Left kidney (tissue), 1 donor: ENCODE measurements at regions not wholly inside any gene's neighbourhood (a gene's known extent, or its start where the extent isn't known, plus 50 kb on each side); places are given as distances from the start of the nearest gene placed in this dataset.

Experiments used
- DNase-seq: peaks from one replicate; pipeline ENCODE4 v3.0.0-alpha.2; 2013

DNA sequence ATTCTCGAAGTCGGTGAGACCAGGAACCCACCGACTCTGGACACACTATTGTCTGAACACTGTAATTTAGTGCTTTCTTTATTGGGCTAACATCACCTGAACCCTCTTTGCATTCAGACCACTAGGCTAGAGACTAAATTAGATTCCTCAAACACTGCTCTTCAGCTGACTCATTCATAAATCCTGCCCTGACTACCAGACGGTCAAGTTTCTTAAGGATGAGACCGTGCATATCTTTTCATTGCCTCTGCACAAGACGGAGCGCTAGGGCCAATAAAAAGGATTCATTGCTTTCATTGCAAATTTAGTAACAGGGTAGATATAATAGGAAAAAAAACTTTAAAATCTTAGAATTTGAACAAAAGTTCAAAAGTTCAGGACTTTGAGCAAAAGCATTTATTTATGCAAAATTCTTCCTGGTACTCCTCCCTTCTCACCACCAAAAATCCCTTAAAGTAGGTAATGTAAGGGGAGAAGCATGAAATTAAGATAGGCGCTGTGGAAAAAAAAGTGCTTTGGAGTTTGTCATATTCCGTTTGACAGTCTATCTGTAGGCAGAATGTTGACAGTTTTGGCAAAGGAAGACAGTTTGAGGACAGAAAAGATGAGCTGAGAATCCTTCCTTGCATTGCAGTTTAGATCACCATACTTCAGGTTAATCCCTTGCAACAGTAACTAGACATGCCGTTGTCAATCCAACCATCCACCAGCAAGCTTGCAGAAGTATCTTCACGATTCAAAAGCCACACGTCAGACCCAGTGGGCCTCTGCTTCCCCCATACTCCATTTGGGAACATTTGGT lies 328.6 kb upstream of the JARID2 start:
- DNase-seq = no peak

DNA sequence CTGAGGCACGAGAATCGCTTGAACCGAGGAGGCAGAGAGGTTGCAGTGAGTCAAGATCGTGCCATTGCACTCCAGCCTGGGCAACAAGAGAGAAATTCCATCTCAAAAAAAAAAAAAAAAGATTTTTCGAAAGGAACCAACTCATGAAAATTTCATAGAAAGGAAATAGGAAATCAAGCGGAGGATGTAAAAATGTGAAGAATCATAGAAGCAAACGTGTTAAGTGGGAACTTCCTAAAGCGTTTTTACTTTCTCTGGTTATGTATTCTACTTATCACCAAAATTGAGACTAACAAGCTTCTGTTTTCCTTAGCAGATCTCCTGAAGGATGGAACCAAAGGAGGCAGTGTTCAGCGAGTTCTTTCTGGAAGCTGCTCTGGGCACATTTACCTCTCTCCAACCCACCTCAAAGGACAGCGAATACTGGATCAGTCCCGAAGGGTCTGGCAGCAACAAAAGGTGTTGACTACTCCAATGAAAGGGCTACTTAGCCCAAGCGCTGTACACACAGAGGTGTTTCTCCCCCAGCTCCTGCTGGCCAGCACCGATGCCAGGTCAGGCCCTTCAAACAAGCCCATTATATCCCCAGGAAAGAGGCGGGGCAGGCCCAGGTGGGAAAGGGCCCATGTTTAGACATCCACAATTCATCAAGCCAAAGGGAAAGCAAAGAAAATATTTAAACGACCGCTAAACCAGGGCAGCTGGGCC lies 327.5 kb upstream of the JARID2 start:
- no peak for DNase-seq

DNA sequence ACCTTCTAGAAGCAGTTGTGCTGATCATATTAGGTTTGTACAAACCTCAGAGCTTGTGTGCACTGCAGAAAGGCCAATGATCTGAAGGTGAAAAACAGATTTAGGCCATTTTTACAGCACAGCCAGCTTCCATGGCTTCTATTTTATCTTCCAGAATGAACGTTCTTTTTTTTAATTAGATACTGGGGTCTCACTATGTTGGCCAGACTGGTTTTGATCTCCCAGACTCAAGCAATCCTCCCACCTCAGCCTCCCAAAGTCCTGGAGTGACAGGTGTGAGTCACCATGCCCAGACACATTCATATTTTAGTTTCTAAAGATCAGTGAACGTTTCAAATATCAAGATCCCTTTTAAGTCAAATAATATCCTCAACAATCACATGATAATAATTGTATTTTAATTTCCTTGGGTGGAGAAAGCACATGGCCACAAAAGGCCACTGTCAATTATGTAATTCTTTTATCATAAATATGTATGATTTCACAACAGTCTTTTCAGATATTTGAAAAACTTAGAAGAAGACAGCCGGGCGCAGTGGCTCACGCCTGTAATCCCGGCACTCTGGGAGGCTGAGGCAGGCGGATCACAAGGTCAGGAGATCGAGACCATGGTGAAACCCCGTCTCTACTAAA lies 326.7 kb upstream of the JARID2 start:
- DNase-seq = no peak

DNA sequence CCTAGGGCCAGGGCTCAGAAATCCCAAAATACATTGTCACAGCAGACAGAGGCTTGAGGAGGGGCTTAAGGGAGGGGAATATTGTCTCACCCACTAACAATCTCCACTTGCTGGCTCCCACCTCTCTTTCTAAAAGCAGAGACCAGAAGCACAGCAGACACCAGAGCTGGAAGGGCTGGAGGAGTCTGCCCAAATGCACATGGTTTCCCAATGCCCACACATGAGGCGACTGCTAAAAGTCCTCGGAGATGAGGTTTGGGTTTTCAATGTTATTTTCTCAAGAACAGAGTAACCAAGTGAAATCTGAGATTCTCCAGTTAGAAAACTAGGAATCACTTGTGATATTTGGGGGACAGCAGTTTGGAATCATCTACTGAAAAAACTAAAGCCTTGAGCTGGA lies 325.6 kb upstream of the JARID2 start:
- DNase-seq = no peak

DNA sequence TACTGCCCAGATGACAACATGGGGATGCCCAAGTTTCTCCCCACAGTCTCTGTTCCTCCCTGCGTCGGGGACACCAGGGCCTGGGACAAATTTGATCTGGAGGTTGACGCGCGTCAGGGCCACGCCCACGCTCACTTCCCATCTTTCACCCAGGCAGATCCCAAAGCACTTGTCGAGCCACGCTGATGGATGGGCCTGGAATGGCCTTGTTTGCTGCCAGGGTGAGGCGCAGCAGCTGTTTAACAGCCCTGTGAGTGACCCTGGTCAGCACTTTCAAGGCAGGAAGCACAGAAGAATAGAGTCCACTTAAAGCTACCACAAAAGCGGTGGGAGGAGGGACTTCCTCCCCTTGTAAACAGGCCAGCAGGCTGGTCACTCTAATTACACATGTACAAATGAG lies 324.7 kb upstream of the JARID2 start:
- DNase-seq = peak; percentile 74

DNA sequence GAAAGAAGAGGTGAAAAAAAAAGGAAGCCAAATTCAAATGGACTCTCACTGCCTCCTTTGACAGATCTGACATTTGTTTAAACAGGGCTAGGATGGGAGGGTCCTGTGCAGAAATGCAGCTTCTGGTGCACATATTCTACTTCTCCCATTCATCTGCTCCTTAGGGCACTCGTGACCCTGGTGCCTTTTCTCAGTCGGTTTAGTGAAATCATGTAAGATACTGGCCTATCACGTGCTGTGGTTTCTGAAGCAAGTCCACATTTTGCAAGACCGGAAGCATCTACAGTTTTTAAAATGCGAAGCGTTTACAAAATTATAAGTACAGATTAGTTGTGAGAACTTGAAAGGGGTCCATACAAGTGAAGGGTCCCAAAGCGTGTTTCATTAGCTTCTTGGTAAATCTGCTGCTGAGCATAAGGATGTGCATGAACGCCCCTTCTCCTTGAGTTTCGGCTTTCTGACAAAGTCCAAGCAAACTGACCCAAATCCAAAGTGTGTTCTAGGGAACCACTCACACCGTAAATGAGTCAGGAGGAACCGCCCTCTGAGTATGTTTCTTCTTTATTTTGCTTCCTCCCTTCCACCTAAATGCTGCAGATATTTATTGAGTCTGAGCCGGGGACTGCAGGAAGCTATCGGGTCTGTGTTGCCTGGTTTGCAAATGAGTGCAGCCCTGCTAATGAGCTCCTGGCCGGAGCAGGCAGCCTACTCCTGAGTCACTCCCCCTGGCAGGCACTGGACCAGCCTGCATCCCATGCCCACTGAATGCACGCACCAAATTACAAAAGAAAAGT lies 323.8 kb upstream of the JARID2 start:
- no peak for DNase-seq

DNA sequence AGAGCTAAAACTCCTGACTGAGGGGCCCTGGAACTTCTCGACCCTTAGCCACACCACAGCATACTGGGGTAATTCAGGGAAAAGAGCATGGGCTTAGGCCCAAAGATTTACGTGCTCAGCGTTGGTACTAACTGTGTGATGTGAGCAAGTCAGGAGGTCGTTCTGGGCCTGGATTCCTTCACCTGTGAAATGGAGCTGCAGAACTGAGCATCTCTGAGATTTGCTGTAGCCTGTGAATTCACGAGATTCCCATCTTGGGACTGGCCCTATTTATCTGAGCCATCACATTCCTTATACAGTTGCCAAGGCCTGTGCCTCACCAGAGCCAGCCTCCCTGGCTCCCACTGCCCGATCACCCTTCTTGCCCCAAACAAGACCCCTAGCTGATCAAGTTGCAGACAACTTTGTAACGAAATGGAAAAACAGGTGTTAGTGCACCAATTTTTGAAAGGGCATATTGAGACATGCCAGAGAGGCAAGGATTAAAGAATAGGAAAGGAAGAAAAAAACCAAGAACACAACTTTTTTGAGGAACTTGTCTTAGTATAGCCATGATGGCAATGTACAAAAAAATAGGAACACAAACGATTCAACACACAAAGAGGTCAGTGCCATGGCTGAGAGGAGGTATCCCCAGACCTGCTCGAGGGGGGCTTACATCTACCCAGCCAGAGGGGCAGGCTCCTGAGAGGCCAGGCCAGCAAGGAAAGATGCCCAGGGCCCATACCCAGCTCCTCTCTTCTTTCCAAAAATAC lies 323.0 kb upstream of the JARID2 start:
- DNase-seq = no peak

DNA sequence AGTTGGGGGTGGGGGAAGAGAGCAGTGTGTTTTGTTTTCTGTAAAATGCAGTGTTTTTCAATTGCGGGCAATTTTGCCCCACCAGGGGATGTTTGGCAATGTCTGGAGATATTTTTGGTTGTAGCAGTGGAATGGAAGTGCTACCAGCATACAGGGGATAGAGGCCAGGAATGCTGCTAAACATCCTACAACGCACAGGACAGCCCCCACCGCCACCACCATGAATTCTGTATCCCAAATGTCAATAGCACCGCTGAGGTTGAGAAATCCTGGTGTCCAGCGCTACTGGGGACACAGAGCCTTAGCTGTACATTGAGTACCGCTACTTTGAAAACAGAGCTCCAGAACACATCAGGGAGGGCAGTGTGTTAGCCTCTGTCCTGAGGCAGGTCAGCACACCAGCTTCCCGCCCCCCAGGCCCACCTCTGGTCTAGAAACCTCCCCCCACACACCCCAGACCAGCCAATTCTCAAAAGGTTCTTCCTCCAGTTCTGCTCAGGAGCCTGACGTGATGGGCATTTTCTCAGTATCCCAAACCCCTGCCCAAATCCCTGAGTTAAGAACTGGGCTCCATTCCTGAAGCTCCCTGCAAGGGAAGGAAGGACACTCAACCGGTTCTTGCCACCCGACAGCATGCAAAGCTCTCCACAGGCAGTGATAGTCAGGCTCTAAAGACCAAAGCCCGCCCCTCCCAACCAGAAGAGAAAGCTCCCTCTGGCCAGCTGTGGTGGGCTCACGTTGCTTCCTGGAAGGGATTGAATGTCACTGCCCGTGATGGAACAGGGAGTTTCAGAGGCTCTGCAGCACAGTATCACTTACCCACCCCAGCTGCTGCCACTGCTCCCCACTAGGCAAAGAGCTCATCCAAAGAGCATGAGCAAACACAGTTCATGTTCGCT lies 321.5 kb upstream of the JARID2 start:
- DNase-seq = peak; percentile 79

DNA sequence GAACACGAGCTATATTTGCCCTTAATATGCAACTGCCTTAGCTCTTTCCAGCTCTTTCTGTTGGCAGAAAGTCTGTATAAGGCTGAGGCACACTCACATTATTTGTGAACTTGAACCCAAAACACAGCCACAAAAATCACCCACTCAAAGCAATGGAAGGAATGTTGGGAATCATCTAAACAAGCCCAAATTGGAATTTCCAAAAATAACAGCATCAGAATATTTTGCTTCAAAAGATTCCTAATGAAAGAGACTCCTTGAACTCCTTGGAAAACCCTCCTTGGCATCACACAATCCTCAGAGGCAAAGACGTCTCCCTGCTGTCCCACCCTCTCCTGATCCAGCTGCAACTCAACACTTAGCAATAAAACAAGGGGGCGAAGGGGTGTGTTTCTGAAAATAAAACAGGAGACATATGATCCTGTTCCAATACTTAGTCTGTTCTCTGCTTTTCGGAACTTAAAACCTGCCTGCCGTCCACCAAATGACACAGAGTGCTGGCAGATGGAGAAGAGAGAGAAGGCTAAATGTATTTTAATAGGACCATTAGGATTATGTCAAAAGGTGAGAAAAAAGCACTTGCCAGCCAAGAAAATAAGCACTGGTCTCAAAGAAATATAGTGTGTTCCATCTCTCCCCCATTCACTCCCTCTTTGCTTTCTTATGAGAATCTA lies 320.7 kb upstream of the JARID2 start:
- no peak for DNase-seq

DNA sequence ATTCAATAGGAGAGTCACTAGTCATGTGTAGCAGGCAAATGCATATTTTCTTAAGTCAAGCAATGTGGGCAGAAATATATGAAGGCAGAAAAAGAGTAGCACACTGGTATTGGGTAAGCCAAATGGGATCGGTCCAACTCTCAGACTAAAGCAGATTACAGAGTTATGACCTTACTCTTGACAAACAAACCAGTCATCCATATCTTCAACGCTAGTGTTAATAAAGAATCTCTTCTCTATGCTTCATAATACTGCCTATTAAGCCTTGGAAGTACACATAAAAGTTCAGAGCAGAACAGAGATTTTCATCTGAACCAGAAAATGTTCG lies 320.2 kb upstream of the JARID2 start:
- DNase-seq = no peak

DNA sequence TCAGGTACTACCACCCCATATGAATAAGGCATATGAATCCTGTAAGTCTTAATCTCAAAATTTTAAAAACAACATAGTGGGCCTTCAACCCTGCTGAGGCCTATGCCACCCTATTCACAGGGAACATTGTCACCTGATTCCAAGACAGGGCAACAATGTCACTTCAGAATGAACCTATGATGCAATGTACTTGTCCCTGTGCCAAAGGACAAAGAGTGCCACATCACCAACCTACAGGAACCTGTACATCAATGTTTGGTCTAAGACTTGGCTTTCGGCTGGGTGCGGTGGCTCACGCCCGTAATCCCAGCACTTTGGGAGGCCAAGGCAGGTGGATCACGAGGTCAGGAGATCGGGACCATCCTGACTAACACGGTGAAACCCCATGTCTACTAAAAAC lies 318.5 kb upstream of the JARID2 start:
- DNase-seq = no peak

DNA sequence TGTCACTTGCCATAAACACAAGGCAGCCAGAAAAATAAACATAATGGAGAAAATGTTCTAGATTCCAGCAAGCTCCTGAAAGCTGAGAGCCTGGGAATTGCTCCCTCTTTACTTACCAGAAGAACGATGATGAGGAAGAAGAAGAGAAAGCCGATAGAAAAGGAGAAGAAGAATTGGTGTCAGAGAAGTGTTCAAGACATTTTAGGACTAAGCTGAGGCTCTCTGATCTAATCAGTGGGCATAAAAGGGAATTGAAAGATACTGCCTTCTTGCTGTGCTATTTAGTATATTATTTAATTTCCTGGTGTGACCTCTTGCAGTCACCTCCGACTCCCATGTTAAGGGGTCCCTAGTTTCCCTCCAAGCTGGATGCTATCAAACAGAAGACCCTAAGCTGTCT lies 316.6 kb upstream of the JARID2 start:
- no peak for DNase-seq

DNA sequence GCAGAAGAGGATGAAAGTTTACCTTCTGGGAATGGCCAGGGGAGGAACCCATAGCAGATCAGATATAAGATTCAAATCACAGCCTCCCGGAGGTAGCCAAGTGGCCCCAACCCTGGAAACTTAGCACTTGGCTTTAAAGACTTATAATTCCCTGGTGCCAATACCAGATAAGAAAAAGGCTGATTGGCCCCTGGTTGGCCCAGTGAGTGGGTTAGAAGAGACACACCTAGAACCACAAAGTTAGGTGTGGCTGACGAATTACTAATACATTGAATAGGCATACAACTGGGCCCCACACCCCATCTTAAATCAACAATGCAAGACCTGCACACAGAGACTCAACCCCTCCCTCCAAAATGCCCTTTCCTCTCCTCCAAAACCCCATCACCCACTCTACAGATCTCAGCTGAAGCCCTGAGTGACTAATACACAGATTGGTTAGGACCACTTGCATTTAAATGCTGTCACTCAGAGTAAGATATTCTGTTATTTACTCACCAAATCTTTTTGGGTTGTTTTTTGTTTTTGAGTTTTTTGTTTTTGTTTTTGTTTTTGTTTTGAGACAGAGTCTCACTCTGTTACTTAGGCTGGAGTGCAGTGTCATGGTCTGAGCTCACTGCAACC lies 315.4 kb upstream of the JARID2 start:
- DNase-seq = no peak

DNA sequence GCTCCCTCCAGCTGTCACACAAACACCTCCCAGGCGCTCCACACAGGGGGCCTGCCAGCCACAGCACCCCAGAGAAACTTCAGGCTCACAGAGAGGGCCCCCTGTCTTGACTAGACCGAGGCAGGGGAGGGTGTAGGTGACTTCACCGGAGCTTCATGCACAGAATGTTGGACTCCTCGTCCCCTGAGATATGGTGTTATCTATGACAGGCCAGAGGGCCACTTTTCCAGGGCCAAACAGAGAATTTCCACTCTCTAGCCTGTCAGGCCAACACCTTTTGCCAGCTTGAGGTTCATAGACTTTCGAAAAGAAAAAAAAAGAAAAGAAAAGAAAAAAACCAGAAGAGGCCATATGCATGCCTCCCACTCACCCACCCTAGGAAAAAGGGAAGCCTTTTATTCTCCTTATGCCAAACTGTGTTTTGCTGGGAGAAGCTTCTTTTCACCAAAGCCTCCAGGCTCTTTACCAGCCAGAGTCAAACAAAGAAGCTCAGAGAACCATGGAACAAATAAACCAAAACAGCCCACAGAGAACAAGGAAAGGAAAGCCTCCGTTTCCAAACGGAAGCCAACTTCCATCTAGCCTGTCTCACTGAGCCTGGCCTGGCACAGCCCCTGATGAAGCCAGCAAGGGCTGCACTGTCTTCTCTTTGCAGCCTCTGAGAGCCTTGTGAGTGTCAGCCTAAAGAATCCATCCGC lies 313.2 kb upstream of the JARID2 start:
- DNase-seq = no peak

DNA sequence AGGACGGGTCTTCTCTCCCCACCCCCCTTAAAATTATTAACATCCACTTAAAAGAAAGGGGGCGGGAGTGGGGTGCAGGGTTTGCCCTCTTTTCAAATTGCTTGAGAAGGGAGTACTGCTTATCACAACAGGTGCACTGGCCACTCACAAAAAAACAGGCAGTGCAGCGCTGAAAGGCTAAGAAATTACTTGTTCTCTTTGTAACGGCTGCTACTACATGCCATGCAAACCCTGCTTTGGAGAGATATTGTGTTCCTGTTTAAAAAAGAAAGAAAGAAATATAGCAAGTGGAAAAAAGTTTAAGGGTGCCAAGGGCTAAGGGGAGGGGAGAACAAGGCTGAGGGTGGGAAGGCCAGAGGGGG lies 312.7 kb upstream of the JARID2 start:
- DNase-seq = no peak

DNA sequence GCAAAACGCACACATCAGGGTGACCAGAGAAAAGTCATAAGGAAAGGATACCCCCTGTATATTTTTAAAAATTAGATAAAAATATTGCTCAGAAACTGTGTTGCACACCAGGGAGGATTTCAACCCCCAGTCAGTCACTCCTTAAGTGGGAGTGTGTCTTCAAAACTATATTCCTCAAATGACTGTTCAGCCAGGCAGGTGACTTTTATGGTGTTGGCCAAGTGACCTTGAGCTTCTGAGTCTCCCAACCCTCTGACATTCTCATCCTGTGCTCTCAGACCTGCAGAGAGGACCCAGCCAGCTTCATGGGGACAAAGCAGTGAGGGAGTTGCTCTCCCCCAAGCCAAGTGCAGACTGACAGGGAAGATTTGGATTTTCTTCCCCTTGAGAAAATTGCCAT lies 311.9 kb upstream of the JARID2 start:
- DNase-seq = no peak

DNA sequence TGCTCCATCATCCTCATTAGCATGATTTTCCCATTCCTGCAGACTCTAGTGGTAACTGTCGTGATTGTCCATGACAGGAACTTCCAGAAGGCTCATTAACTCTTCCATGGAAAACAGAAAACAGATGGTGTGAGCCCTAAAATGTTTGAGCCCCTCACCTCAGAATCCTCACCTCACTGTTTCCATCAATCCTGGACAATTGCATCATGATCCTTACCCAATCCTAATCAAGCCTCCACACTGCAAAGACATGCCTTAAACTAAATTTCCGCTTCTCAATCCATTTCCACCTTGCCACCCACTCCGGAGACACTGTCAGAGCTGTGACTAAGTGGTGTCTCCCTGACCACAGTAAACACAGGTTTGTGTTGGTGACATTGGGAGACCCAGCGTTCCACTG lies 311.0 kb upstream of the JARID2 start:
- no peak for DNase-seq

DNA sequence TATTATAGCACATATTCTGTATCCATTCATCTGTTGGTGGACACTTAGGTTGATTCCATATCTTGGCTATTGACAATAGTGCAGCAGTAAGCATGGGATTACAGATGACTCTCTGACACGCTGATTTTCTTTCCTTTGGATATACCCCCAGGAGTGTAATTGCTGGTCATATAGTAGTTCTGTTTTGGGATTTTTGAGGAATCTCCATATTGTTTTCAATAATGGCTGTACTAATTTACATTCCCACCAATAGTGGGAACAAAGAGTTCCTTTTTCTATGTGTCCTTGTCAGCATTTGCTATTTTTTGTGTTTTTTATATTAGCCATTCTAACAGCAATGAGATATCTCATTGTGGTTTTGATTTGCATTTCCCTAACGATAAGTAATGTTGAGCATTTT lies 309.0 kb upstream of the JARID2 start:
- no peak for DNase-seq

DNA sequence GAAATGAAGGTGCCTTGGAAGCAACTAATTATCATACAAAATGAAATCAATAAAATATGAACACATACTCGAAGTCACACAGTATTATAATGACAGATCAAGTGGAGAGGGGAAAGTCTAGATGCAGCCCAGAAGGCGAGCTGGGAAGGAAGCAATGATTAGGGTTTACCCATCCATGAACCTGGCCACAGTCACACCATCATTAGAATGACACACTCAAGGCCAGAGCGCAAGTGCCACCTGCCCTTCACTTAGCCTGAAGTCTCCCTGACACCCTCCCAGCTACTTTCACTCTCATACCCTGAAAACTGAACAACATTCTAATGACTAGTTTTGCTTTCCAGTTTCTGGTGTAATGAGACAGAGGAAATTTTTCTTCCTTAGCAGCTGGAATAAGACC lies 302.8 kb upstream of the JARID2 start:
- no peak for DNase-seq
